ENCODE measurements at regions not wholly inside any gene's neighbourhood (a gene's known extent, or its start where the extent isn't known, plus 50 kb on each side); places are given as distances from the start of the nearest gene placed in this dataset.
"Not testable (repeated sequence)": the region's sequence is repeated elsewhere in the genome, so short reads cannot be mapped to it uniquely, and the experiment has no call there.

- H3K9me3 Mint-ChIP-seq: peaks cover 21% of the 10 kb centered on the region
- H3K4me1 Mint-ChIP-seq; H3K27me3 Mint-ChIP-seq; H3K4me3 Mint-ChIP-seq; H3K27ac Mint-ChIP-seq; DNase-seq; H3K36me3 Mint-ChIP-seq (ENCODE audit: low read depth); intact Hi-C loops (cut with micrococcal nuclease): not testable (repeated sequence)
These were observed 552.8 kb upstream of the PBX1 start for GRCh38 chr1:164006186-164006585.

- DNase-seq: no peak
- Mint-ChIP-seq H3K27me3 (no peaks in the 10 kb centered on the region), H3K4me3 (no peak overlapping the region), H3K4me1 (no peaks in the 10 kb centered on the region), H3K27ac (no peak overlapping the region), H3K9me3 (peaks cover 21% of the 10 kb centered on the region), H3K36me3 (ENCODE audit: low read depth) (no peaks in the 10 kb centered on the region)
- intact Hi-C loops (cut with micrococcal nuclease): no loop called here
These were observed 552.4 kb upstream of the PBX1 start for GRCh38 chr1:164006621-164007020.

- Mint-ChIP-seq H3K27ac (no peak overlapping the region), H3K9me3 (peaks cover 4% of the 10 kb centered on the region), H3K4me3 (no peak overlapping the region), H3K36me3 (ENCODE audit: low read depth) (no peaks in the 10 kb centered on the region), H3K27me3 (no peaks in the 10 kb centered on the region), H3K4me1 (no peaks in the 10 kb centered on the region)
- DNase-seq: no peak
- intact Hi-C loops (cut with micrococcal nuclease): no loop called here
These were observed 541.7 kb upstream of the PBX1 start for GRCh38 chr1:164017239-164017638.

GRCh38 chr1:164020391-164020790, 538.6 kb upstream of the PBX1 start:
- Mint-ChIP-seq H3K36me3 (ENCODE audit: low read depth) (no peaks in the 10 kb centered on the region), H3K27me3 (no peaks in the 10 kb centered on the region), H3K9me3 (peaks cover 4% of the 10 kb centered on the region), H3K4me3 (no peak overlapping the region), H3K4me1 (no peaks in the 10 kb centered on the region), H3K27ac (no peak overlapping the region)
- DNase-seq: no peak
- intact Hi-C loops (cut with micrococcal nuclease): no loop called here

GRCh38 chr1:164021813-164022212, 537.2 kb upstream of the PBX1 start:
- H3K4me3 Mint-ChIP-seq: no peak overlapping the region
- intact Hi-C loops (cut with micrococcal nuclease): no loop called here
- no peaks in the 10 kb centered on the region for H3K36me3 Mint-ChIP-seq (ENCODE audit: low read depth)
- H3K27ac Mint-ChIP-seq: no peak overlapping the region
- H3K4me1 Mint-ChIP-seq: no peaks in the 10 kb centered on the region
- no peak for DNase-seq
- H3K9me3 Mint-ChIP-seq: peaks cover 4% of the 10 kb centered on the region
- H3K27me3 Mint-ChIP-seq: no peaks in the 10 kb centered on the region

GRCh38 chr1:164033782-164034181, 525.2 kb upstream of the PBX1 start:
- Mint-ChIP-seq H3K9me3 (no peaks in the 10 kb centered on the region), H3K4me3 (no peak overlapping the region), H3K36me3 (ENCODE audit: low read depth) (no peaks in the 10 kb centered on the region), H3K27me3 (no peaks in the 10 kb centered on the region), H3K27ac (no peak overlapping the region), H3K4me1 (no peaks in the 10 kb centered on the region)
- intact Hi-C loops (cut with micrococcal nuclease): no loop called here
- no peak for DNase-seq

- intact Hi-C loops (cut with micrococcal nuclease): no loop called here
- Mint-ChIP-seq H3K27ac (no peak overlapping the region), H3K9me3 (no peaks in the 10 kb centered on the region), H3K4me3 (no peak overlapping the region), H3K4me1 (no peaks in the 10 kb centered on the region), H3K36me3 (ENCODE audit: low read depth) (no peaks in the 10 kb centered on the region), H3K27me3 (no peaks in the 10 kb centered on the region)
- no peak for DNase-seq
These were observed 518.2 kb upstream of the PBX1 start for GRCh38 chr1:164040754-164041153.

GRCh38 chr1:164051782-164052181, 507.2 kb upstream of the PBX1 start:
- Mint-ChIP-seq H3K9me3 (peaks cover 4% of the 10 kb centered on the region), H3K4me3 (no peak overlapping the region), H3K36me3 (ENCODE audit: low read depth) (no peaks in the 10 kb centered on the region), H3K4me1 (no peaks in the 10 kb centered on the region), H3K27me3 (no peaks in the 10 kb centered on the region), H3K27ac (no peak overlapping the region)
- DNase-seq: no peak
- intact Hi-C loops (cut with micrococcal nuclease): no loop called here

GRCh38 chr1:164054331-164054730, 504.7 kb upstream of the PBX1 start:
- Mint-ChIP-seq H3K27ac (no peak overlapping the region), H3K36me3 (ENCODE audit: low read depth) (no peaks in the 10 kb centered on the region), H3K9me3 (peaks cover 4% of the 10 kb centered on the region), H3K4me3 (no peak overlapping the region), H3K27me3 (no peaks in the 10 kb centered on the region), H3K4me1 (no peaks in the 10 kb centered on the region)
- DNase-seq: no peak
- intact Hi-C loops (cut with micrococcal nuclease): no loop called here

- no peak overlapping the region for H3K27ac Mint-ChIP-seq
- H3K4me1 Mint-ChIP-seq: no peaks in the 10 kb centered on the region
- H3K36me3 Mint-ChIP-seq (ENCODE audit: low read depth): no peaks in the 10 kb centered on the region
- H3K9me3 Mint-ChIP-seq: peaks cover 4% of the 10 kb centered on the region
- intact Hi-C loops (cut with micrococcal nuclease): no loop called here
- DNase-seq: no peak
- no peaks in the 10 kb centered on the region for H3K27me3 Mint-ChIP-seq
- no peak overlapping the region for H3K4me3 Mint-ChIP-seq
These were observed 500.8 kb upstream of the PBX1 start for GRCh38 chr1:164058198-164058597.

GRCh38 chr1:164061528-164061927, 497.5 kb upstream of the PBX1 start:
- Mint-ChIP-seq H3K36me3 (ENCODE audit: low read depth) (no peaks in the 10 kb centered on the region), H3K9me3 (no peaks in the 10 kb centered on the region), H3K27ac (no peak overlapping the region), H3K4me1 (no peaks in the 10 kb centered on the region), H3K27me3 (no peaks in the 10 kb centered on the region), H3K4me3 (no peak overlapping the region)
- intact Hi-C loops (cut with micrococcal nuclease): no loop called here
- no peak for DNase-seq

- Mint-ChIP-seq H3K4me1 (no peaks in the 10 kb centered on the region), H3K36me3 (ENCODE audit: low read depth) (no peaks in the 10 kb centered on the region), H3K4me3 (no peak overlapping the region), H3K9me3 (no peaks in the 10 kb centered on the region), H3K27ac (no peak overlapping the region), H3K27me3 (no peaks in the 10 kb centered on the region)
- DNase-seq: no peak
- intact Hi-C loops (cut with micrococcal nuclease): no loop called here
These were observed 494.5 kb upstream of the PBX1 start for GRCh38 chr1:164064501-164064900.

GRCh38 chr1:164071288-164071687, 487.7 kb upstream of the PBX1 start:
- no peaks in the 10 kb centered on the region for H3K4me1 Mint-ChIP-seq
- H3K9me3 Mint-ChIP-seq: peaks cover 5% of the 10 kb centered on the region
- no peak overlapping the region for H3K27ac Mint-ChIP-seq
- no peak for DNase-seq
- H3K4me3 Mint-ChIP-seq: no peak overlapping the region
- H3K27me3 Mint-ChIP-seq: no peaks in the 10 kb centered on the region
- intact Hi-C loops (cut with micrococcal nuclease): no loop called here
- no peaks in the 10 kb centered on the region for H3K36me3 Mint-ChIP-seq (ENCODE audit: low read depth)

GRCh38 chr1:164086832-164087231, 472.2 kb upstream of the PBX1 start:
- H3K9me3 Mint-ChIP-seq: peaks cover 10% of the 10 kb centered on the region
- no peaks in the 10 kb centered on the region for H3K36me3 Mint-ChIP-seq (ENCODE audit: low read depth)
- no peak for DNase-seq
- H3K4me3 Mint-ChIP-seq: no peak overlapping the region
- no peak overlapping the region for H3K27ac Mint-ChIP-seq
- H3K27me3 Mint-ChIP-seq: no peaks in the 10 kb centered on the region
- intact Hi-C loops (cut with micrococcal nuclease): no loop called here
- H3K4me1 Mint-ChIP-seq: no peaks in the 10 kb centered on the region

- Mint-ChIP-seq H3K36me3 (ENCODE audit: low read depth) (no peaks in the 10 kb centered on the region), H3K27me3 (no peaks in the 10 kb centered on the region), H3K4me3 (no peak overlapping the region), H3K4me1 (no peaks in the 10 kb centered on the region), H3K27ac (no peak overlapping the region), H3K9me3 (peaks cover 13% of the 10 kb centered on the region)
- intact Hi-C loops (cut with micrococcal nuclease): no loop called here
- no peak for DNase-seq
These were observed 471.0 kb upstream of the PBX1 start for GRCh38 chr1:164087906-164088453.

All from activated CD4-positive, alpha-beta T cell treated with anti-CD3 and anti-CD28 coated beads, Interleukin-2, amount 10 ng/mL, durations not matched to agents 24 days and 14 days (primary cell).